ENCODE measurements at regions not wholly inside any gene's neighbourhood (a gene's known extent, or its start where the extent isn't known, plus 50 kb on each side); places are given as distances from the start of the nearest gene placed in this dataset.

- TF ChIP-seq, protein P1, sequence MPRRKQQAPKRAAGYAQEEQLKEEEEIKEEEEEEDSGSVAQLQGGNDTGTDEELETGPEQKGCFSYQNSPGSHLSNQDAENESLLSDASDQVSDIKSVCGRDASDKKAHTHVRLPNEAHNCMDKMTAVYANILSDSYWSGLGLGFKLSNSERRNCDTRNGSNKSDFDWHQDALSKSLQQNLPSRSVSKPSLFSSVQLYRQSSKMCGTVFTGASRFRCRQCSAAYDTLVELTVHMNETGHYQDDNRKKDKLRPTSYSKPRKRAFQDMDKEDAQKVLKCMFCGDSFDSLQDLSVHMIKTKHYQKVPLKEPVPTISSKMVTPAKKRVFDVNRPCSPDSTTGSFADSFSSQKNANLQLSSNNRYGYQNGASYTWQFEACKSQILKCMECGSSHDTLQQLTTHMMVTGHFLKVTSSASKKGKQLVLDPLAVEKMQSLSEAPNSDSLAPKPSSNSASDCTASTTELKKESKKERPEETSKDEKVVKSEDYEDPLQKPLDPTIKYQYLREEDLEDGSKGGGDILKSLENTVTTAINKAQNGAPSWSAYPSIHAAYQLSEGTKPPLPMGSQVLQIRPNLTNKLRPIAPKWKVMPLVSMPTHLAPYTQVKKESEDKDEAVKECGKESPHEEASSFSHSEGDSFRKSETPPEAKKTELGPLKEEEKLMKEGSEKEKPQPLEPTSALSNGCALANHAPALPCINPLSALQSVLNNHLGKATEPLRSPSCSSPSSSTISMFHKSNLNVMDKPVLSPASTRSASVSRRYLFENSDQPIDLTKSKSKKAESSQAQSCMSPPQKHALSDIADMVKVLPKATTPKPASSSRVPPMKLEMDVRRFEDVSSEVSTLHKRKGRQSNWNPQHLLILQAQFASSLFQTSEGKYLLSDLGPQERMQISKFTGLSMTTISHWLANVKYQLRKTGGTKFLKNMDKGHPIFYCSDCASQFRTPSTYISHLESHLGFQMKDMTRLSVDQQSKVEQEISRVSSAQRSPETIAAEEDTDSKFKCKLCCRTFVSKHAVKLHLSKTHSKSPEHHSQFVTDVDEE (CRISPR knock-in tag; IDR thresholded peaks at IDR 0.05): no peak
- no peak for TF ChIP-seq CSDC2 (CRISPR knock-in tag; IDR thresholded peaks at IDR 0.05)
- TF ChIP-seq ZNF70 (CRISPR knock-in tag; IDR thresholded peaks at IDR 0.05): no peak
Observed at GRCh38 chr3:157592769-157593168, 89.6 kb upstream of the VEPH1 start (continued).

DNA sequence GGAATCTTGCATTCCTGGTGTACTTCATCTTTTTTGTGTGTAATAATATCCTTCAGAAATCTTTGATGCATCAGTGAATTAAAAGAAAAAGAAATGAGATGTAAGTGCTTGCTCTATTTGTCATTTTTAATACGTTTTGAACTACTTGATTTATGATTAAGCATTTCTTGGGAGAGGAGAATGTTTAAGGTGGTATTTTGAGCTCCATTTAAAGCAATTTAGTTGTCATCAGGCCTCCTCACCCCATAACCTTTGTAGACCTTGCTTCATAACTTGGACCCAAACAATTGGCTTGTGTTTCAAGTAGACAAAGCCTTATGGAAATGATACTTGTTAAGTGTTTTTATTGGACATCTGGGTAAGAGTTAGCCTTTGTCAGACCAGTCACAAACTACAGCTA is 87.1 kb upstream of the VEPH1 start:
- no peak for TF ChIP-seq OSR1 (CRISPR knock-in tag; IDR thresholded peaks at IDR 0.05)
- no peak for TF ChIP-seq PPARA (CRISPR knock-in tag; IDR thresholded peaks at IDR 0.05; ENCODE audit: borderline replicate concordance)
- TF ChIP-seq ZNF8 (CRISPR knock-in tag; IDR thresholded peaks at IDR 0.05): no peak
- no peak for TF ChIP-seq TCF4 (CRISPR knock-in tag; IDR thresholded peaks at IDR 0.05; ENCODE audit: borderline replicate concordance)
- no peak for TF ChIP-seq ZC3H10 (CRISPR knock-in tag; IDR thresholded peaks at IDR 0.05)
- TF ChIP-seq TOX (CRISPR knock-in tag; IDR thresholded peaks at IDR 0.05; ENCODE audit: borderline replicate concordance): peak; percentile 81
- TF ChIP-seq, protein P2, sequence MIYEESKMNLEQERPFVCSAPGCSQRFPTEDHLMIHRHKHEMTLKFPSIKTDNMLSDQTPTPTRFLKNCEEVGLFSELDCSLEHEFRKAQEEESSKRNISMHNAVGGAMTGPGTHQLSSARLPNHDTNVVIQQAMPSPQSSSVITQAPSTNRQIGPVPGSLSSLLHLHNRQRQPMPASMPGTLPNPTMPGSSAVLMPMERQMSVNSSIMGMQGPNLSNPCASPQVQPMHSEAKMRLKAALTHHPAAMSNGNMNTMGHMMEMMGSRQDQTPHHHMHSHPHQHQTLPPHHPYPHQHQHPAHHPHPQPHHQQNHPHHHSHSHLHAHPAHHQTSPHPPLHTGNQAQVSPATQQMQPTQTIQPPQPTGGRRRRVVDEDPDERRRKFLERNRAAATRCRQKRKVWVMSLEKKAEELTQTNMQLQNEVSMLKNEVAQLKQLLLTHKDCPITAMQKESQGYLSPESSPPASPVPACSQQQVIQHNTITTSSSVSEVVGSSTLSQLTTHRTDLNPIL (CRISPR knock-in tag; IDR thresholded peaks at IDR 0.05; ENCODE audit: low read depth): no peak
- TF ChIP-seq ISL1 (CRISPR knock-in tag; IDR thresholded peaks at IDR 0.05): peak; percentile 76
- TF ChIP-seq SNAI2 (CRISPR knock-in tag; IDR thresholded peaks at IDR 0.05): no peak
- no peak for TF ChIP-seq ZNF70 (CRISPR knock-in tag; IDR thresholded peaks at IDR 0.05)
- ATAC-seq: peak; percentile 79

- ATAC-seq: no peak
- TF ChIP-seq ISL1 (CRISPR knock-in tag; IDR thresholded peaks at IDR 0.05): no peak
- no peak for TF ChIP-seq PPARA (CRISPR knock-in tag; IDR thresholded peaks at IDR 0.05; ENCODE audit: borderline replicate concordance)
- TF ChIP-seq ZNF8 (CRISPR knock-in tag; IDR thresholded peaks at IDR 0.05): no peak
- no peak for TF ChIP-seq ZFP3 (CRISPR knock-in tag; IDR thresholded peaks at IDR 0.05)
- no peak for TF ChIP-seq ZFP30 (CRISPR knock-in tag; IDR thresholded peaks at IDR 0.05)
- TF ChIP-seq SNAI2 (CRISPR knock-in tag; IDR thresholded peaks at IDR 0.05): no peak
- TF ChIP-seq, protein P3, sequence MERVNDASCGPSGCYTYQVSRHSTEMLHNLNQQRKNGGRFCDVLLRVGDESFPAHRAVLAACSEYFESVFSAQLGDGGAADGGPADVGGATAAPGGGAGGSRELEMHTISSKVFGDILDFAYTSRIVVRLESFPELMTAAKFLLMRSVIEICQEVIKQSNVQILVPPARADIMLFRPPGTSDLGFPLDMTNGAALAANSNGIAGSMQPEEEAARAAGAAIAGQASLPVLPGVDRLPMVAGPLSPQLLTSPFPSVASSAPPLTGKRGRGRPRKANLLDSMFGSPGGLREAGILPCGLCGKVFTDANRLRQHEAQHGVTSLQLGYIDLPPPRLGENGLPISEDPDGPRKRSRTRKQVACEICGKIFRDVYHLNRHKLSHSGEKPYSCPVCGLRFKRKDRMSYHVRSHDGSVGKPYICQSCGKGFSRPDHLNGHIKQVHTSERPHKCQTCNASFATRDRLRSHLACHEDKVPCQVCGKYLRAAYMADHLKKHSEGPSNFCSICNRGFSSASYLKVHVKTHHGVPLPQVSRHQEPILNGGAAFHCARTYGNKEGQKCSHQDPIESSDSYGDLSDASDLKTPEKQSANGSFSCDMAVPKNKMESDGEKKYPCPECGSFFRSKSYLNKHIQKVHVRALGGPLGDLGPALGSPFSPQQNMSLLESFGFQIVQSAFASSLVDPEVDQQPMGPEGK (CRISPR knock-in tag; IDR thresholded peaks at IDR 0.05; ENCODE audit: borderline replicate concordance): no peak
- TF ChIP-seq ARNTL (CRISPR knock-in tag; IDR thresholded peaks at IDR 0.05; ENCODE audit: borderline replicate concordance, low read depth): no peak
- no peak for TF ChIP-seq ESRRG (CRISPR knock-in tag; IDR thresholded peaks at IDR 0.05)
- TF ChIP-seq ZNF565 (CRISPR knock-in tag; conservative IDR thresholded peaks at IDR 0.05; ENCODE audit: low read depth): no peak
- TF ChIP-seq RARB (CRISPR knock-in tag; IDR thresholded peaks at IDR 0.05): no peak
- TF ChIP-seq GLIS3 (CRISPR knock-in tag; IDR thresholded peaks at IDR 0.05): no peak
- no peak for TF ChIP-seq TCF4 (CRISPR knock-in tag; IDR thresholded peaks at IDR 0.05; ENCODE audit: borderline replicate concordance)
- no peak for TF ChIP-seq ZC3H10 (CRISPR knock-in tag; IDR thresholded peaks at IDR 0.05)
- no peak for TF ChIP-seq BACH2 (CRISPR knock-in tag; IDR thresholded peaks at IDR 0.05; ENCODE audit: borderline replicate concordance)
- no peak for TF ChIP-seq ZNF70 (CRISPR knock-in tag; IDR thresholded peaks at IDR 0.05)
- TF ChIP-seq, protein P4, sequence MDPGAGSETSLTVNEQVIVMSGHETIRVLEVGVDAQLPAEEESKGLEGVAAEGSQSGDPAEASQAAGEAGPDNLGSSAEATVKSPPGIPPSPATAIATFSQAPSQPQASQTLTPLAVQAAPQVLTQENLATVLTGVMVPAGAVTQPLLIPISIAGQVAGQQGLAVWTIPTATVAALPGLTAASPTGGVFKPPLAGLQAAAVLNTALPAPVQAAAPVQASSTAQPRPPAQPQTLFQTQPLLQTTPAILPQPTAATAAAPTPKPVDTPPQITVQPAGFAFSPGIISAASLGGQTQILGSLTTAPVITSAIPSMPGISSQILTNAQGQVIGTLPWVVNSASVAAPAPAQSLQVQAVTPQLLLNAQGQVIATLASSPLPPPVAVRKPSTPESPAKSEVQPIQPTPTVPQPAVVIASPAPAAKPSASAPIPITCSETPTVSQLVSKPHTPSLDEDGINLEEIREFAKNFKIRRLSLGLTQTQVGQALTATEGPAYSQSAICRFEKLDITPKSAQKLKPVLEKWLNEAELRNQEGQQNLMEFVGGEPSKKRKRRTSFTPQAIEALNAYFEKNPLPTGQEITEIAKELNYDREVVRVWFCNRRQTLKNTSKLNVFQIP (CRISPR knock-in tag; IDR thresholded peaks at IDR 0.05; ENCODE audit: borderline replicate concordance, low read depth): no peak
- no peak for TF ChIP-seq OSR1 (CRISPR knock-in tag; IDR thresholded peaks at IDR 0.05)
- TF ChIP-seq, protein P2 (CRISPR knock-in tag; IDR thresholded peaks at IDR 0.05; ENCODE audit: low read depth): no peak
Observed at GRCh38 chr3:157589211-157589610, 86.0 kb upstream of the VEPH1 start.
